ENCODE measurements at regions not wholly inside any gene's neighbourhood (a gene's known extent, or its start where the extent isn't known, plus 50 kb on each side); places are given as distances from the start of the nearest gene placed in this dataset.

DNA sequence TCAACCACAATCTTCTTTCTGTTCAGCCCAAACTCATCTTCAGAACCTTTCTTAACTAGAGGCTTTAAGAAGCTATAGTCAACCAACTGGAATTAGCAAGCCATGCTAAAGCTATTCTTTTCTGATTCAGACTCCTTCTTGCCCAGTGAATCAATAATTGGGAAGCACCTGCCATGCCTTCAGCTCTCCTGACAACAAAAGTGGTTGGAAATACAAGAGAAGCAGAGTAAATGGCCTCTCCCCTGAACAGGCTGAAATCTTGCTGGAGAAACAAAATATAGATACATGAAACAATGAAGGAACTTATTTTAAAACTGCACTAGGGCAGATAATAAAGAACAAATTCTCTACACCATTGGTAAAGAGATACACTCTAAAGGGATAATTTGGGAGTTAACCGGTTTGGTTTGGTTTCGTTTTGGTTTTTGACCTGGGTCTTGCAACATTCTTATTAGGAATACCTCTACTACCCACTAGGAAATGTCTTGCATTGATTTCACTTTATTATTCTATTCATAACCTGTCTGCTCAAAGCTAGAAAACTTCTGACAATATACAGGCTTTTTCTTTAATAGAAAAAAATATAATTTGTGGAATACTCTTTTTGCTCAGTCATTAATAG, 173.6 kb upstream of the DYNLRB2 start:
- no peak overlapping the region for H3K4me3 ChIP-seq (ENCODE audit: low read depth in 2 of 2, low read length in 2 of 2)
- H3K27me3 ChIP-seq (ENCODE audit: control insufficient read depth, insufficient read depth, low read length), result no peaks in the 10 kb centered on the region
- H3K4me1 ChIP-seq (ENCODE audit: control insufficient read depth, insufficient read depth, low read length), result no peaks in the 10 kb centered on the region
- H3K27ac ChIP-seq (ENCODE audit: low read length), result no peak overlapping the region
- DNase-seq (ENCODE audit: low read depth, low spot score) (no peak), ATAC-seq (no peak)
- H3K36me3 ChIP-seq (ENCODE audit: control insufficient read depth, insufficient read depth, low read length), result no peaks in the 10 kb centered on the region
- no TSS peak for BruUV-seq (replicated peaks)
- intact Hi-C loops (cut with micrococcal nuclease; ENCODE audit: unreplicated experiment) (no loop called here), in situ Hi-C loops (cut with HindIII; ENCODE audit: low pct_unique_long_range_greater_than_20kb, low sequenced_read_pairs) (no loop called here)
- ChIA-PET POLR2A (no interaction called here), CTCF (no interaction called here)
- TF ChIP-seq POLR2AphosphoS5 (IDR thresholded peaks at IDR 0.05; ENCODE audit: low read depth, low read length), result no peak
- no peak for TF ChIP-seq REST (IDR thresholded peaks at IDR 0.05; ENCODE audit: insufficient read depth in 1 of 2, low read depth in 2 of 2, low read length in 1 of 2)
- no peak for TF ChIP-seq CTCF (IDR thresholded peaks at IDR 0.05)
- TF ChIP-seq TCF7L2 (IDR thresholded peaks at IDR 0.05; ENCODE audit: low read depth, low read length), result no peak
- TF ChIP-seq SIN3A (IDR thresholded peaks at IDR 0.05; ENCODE audit: borderline replicate concordance, insufficient read depth, low read depth, low read length), result no peak
- no peaks in the 10 kb centered on the region for H3K9me3 ChIP-seq (ENCODE audit: control insufficient read depth, insufficient read depth, low read depth, low read length)

- in situ Hi-C loops (cut with HindIII; ENCODE audit: low pct_unique_long_range_greater_than_20kb, low sequenced_read_pairs), result no loop called here
- Histone ChIP-seq H3K9me3 (ENCODE audit: control insufficient read depth, insufficient read depth, low read depth, low read length) (no peaks in the 10 kb centered on the region), H3K27me3 (ENCODE audit: control insufficient read depth, insufficient read depth, low read length) (no peaks in the 10 kb centered on the region), H3K4me3 (ENCODE audit: low read depth in 2 of 2, low read length in 2 of 2) (no peak overlapping the region), H3K27ac (ENCODE audit: low read length) (no peak overlapping the region), H3K4me1 (ENCODE audit: control insufficient read depth, insufficient read depth, low read length) (no peaks in the 10 kb centered on the region), H3K36me3 (ENCODE audit: control insufficient read depth, insufficient read depth, low read length) (no peaks in the 10 kb centered on the region)
- DNase-seq (ENCODE audit: low read depth, low spot score) (no peak), ATAC-seq (no peak)
- ChIA-PET POLR2A (no interaction called here), CTCF (no interaction called here)
- BruUV-seq (replicated peaks), result no TSS peak
- intact Hi-C loops (cut with micrococcal nuclease; ENCODE audit: unreplicated experiment), result no loop called here
- TF ChIP-seq POLR2AphosphoS5 (IDR thresholded peaks at IDR 0.05; ENCODE audit: low read depth, low read length), result no peak
- no peak for TF ChIP-seq REST (IDR thresholded peaks at IDR 0.05; ENCODE audit: insufficient read depth in 1 of 2, low read depth in 2 of 2, low read length in 1 of 2)
- TF ChIP-seq CTCF (IDR thresholded peaks at IDR 0.05), result no peak
- no peak for TF ChIP-seq TCF7L2 (IDR thresholded peaks at IDR 0.05; ENCODE audit: low read depth, low read length)
Measured at GRCh38 chr16:80366023-80366422, 174.8 kb upstream of the DYNLRB2 start.
